ENCODE measurements at regions not wholly inside any gene's neighbourhood (a gene's known extent, or its start where the extent isn't known, plus 50 kb on each side); places are given as distances from the start of the nearest gene placed in this dataset.

- TF ChIP-seq CTCF (conservative IDR thresholded peaks at IDR 0.05 in 1 of 2, IDR thresholded peaks at IDR 0.05 in 1 of 2; ENCODE audit: extremely low read depth in 1 of 2, insufficient read depth in 1 of 2, low read depth in 1 of 2, low read length in 2 of 2) = no peak
- no peak for TF ChIP-seq EZH2 (IDR thresholded peaks at IDR 0.05; ENCODE audit: borderline replicate concordance, low read length)
Observed at GRCh38 chr9:79264511-79265355, 307.0 kb upstream of the TLE4 start.
